KMS-11 (cell line): ENCODE measurements at regions not wholly inside any gene's neighbourhood (a gene's known extent, or its start where the extent isn't known, plus 50 kb on each side); places are given as distances from the start of the nearest gene placed in this dataset.

Source experiments
- H2AFZ ChIP-seq: fragments of 200-600 bp; sonication (generic); 2 replicates; pipeline ENCODE4 v1.6.1; 2016; ENCODE audit warnings: antibody characterized with exemption, mixed run types, low read depth
- H3K27ac ChIP-seq: fragments of 200-600 bp; sonication (generic); 2 replicates; pipeline ENCODE4 v1.6.1; 2016; ENCODE audit warnings: mild to moderate bottlenecking, mixed run types
- H3K27me3 ChIP-seq: fragments of 200-600 bp; sonication (generic); 2 replicates; pipeline ENCODE4 v1.6.1; 2017; ENCODE audit warnings: mild to moderate bottlenecking, low read depth, mixed run types, moderate library complexity; ENCODE audit not compliant: insufficient read depth
- H3K36me3 ChIP-seq: fragments of 200-600 bp; sonication (generic); 2 replicates; pipeline ENCODE4 v1.6.1; 2017; ENCODE audit warnings: mild to moderate bottlenecking, mixed run types; ENCODE audit not compliant: insufficient read depth
- H3K4me1 ChIP-seq: fragments of 200-600 bp; sonication (generic); 2 replicates; pipeline ENCODE4 v1.6.1; 2016; ENCODE audit warnings: mild to moderate bottlenecking, low read depth, mixed run types; ENCODE audit not compliant: poor library complexity, severe bottlenecking
- H3K4me2 ChIP-seq: fragments of 200-600 bp; sonication (generic); 2 replicates; pipeline ENCODE4 v1.7.0; 2016; ENCODE audit warnings: mild to moderate bottlenecking, mixed run types
- H3K4me3 ChIP-seq: fragments of 200-600 bp; sonication (generic); IDR thresholded peaks from 2 replicates; pipeline ENCODE4 v1.6.1; 2017; ENCODE audit warnings: low read depth, low read length, mixed read lengths; ENCODE audit not compliant: insufficient read depth
- H3K79me2 ChIP-seq: fragments of 200-600 bp; sonication (generic); 2 replicates; pipeline ENCODE4 v1.6.1; 2016; ENCODE audit warnings: low read depth, mixed run types; ENCODE audit not compliant: insufficient read depth
- H3K9ac ChIP-seq: fragments of 200-600 bp; sonication (generic); 2 replicates; pipeline ENCODE4 v1.6.1; 2016; ENCODE audit warnings: mild to moderate bottlenecking, mixed run types
- H4K20me1 ChIP-seq: fragments of 200-600 bp; sonication (generic); 2 replicates; pipeline ENCODE4 v1.6.1; 2016; ENCODE audit warnings: mild to moderate bottlenecking, mixed run types; ENCODE audit not compliant: insufficient read depth
- TF ChIP-seq, protein P1 (sequence below): fragments of 200-600 bp; sonication (generic); conservative IDR thresholded peaks from 2 replicates; pipeline ENCODE4 v1.6.1; 2017; ENCODE audit warnings: low read depth, mild to moderate bottlenecking, antibody characterized with exemption, low read length, moderate library complexity, mixed read lengths

DNA sequence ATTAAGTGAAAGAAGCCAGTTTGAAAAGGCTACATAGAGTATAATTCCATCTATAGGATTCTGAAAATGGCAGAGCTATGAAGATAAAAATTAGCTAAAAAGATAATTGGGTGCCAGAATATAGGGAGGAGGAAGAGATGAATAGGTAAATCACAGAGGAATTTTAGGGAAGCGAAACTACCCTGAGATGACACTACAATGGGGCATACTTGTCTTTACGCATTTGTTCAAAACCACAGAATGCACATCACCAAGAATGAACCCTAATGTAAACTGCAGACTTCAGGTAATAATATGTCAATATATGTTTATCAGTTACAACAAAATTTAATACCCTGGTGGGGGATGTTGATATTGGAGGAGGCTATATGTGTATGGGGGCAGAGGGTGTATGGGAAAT, 1342.9 kb downstream of the ADGRL3 start:
- Histone ChIP-seq H3K79me2 (no peaks in the 10 kb centered on the region), H3K36me3 (no peaks in the 10 kb centered on the region), H3K4me2 (no peak overlapping the region), H4K20me1 (no peaks in the 10 kb centered on the region), H3K27ac (no peak overlapping the region), H2AFZ (no peak overlapping the region), H3K27me3 (no peaks in the 10 kb centered on the region), H3K9ac (no peak overlapping the region), H3K4me1 (peaks cover 12% of the 10 kb centered on the region), H3K4me3 (no peak overlapping the region)
- TF ChIP-seq, protein P1, sequence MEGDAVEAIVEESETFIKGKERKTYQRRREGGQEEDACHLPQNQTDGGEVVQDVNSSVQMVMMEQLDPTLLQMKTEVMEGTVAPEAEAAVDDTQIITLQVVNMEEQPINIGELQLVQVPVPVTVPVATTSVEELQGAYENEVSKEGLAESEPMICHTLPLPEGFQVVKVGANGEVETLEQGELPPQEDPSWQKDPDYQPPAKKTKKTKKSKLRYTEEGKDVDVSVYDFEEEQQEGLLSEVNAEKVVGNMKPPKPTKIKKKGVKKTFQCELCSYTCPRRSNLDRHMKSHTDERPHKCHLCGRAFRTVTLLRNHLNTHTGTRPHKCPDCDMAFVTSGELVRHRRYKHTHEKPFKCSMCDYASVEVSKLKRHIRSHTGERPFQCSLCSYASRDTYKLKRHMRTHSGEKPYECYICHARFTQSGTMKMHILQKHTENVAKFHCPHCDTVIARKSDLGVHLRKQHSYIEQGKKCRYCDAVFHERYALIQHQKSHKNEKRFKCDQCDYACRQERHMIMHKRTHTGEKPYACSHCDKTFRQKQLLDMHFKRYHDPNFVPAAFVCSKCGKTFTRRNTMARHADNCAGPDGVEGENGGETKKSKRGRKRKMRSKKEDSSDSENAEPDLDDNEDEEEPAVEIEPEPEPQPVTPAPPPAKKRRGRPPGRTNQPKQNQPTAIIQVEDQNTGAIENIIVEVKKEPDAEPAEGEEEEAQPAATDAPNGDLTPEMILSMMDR = no peak

DNA sequence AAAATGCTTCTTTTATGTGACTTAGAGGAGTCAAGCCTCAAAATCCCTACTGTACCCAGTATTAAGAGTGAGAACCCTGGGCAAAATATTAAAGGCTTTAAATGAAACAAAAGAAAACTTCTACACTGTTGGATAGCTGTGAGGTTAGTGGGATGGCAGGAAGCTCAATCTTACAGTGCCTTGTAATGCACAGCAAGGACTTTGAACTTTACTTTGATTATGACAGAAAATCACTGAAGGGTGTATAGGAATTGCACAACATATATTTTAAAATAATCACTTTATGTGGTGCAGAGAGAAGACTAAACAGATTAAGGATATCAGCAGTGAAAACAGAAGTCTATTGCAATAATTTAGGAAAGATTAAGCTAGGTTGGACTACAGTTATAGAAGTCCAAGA, 1333.4 kb downstream of the ADGRL3 start:
- peaks cover 2% of the 10 kb centered on the region for H3K4me1 ChIP-seq
- H2AFZ ChIP-seq = no peak overlapping the region
- TF ChIP-seq, protein P1 = no peak
- H3K36me3 ChIP-seq = no peaks in the 10 kb centered on the region
- no peaks in the 10 kb centered on the region for H3K27me3 ChIP-seq
- no peak overlapping the region for H3K4me2 ChIP-seq
- H3K27ac ChIP-seq = no peak overlapping the region
- no peaks in the 10 kb centered on the region for H3K79me2 ChIP-seq
- H3K4me3 ChIP-seq = no peak overlapping the region
- H4K20me1 ChIP-seq = no peaks in the 10 kb centered on the region
- H3K9ac ChIP-seq = no peak overlapping the region

DNA sequence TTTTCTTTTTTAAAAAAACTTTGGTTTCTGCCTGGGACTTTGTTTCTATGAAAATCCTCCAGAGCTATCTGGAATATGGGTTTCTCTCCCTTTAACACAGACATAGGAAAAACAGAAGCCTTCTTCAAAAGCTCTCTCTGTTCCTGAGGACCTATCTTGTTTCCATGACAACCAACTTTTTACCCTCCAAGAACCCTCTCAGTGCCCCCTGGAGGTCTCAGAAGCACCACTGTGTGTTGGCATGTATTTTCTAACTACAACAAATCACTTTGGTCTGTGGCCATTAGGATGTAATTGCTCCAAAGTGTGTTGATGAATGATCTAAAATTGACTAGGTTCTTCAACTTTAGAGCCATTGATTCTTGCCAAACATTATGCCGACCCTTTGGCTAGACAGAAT, 1331.6 kb downstream of the ADGRL3 start:
- Histone ChIP-seq H3K27me3 (no peaks in the 10 kb centered on the region), H3K4me1 (peaks cover 3% of the 10 kb centered on the region), H3K9ac (no peak overlapping the region), H3K36me3 (no peaks in the 10 kb centered on the region), H3K27ac (no peak overlapping the region), H3K79me2 (no peaks in the 10 kb centered on the region), H3K4me2 (no peak overlapping the region), H2AFZ (no peak overlapping the region), H3K4me3 (no peak overlapping the region), H4K20me1 (no peaks in the 10 kb centered on the region)
- TF ChIP-seq, protein P1 = no peak

DNA sequence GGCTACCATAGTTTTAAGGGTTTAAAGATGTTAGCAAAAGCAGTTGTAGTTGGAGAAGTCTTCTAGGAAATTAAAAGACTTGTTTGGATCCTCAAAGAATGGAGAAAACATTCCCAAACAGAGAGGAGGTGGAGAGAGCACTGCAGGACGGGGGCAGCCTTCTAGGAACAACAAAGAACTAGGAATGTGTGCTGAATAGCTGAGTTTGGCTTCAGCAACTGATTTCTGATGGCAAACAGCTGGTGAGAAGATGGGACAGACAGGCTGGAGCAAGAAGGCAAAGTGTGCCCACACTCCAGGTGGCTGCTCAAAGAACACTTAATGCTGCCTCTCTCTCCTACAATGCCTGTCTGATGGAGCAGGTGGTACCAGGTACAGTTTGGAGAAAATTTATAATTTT, 1331.1 kb downstream of the ADGRL3 start:
- no peak overlapping the region for H2AFZ ChIP-seq
- H3K4me3 ChIP-seq = no peak overlapping the region
- H3K4me1 ChIP-seq = peaks cover 3% of the 10 kb centered on the region
- H3K4me2 ChIP-seq = no peak overlapping the region
- H3K9ac ChIP-seq = no peak overlapping the region
- H3K79me2 ChIP-seq = no peaks in the 10 kb centered on the region
- no peaks in the 10 kb centered on the region for H4K20me1 ChIP-seq
- no peaks in the 10 kb centered on the region for H3K36me3 ChIP-seq
- TF ChIP-seq, protein P1 = no peak
- H3K27me3 ChIP-seq = no peaks in the 10 kb centered on the region
- H3K27ac ChIP-seq = no peak overlapping the region
